ENCODE measurements at regions not wholly inside any gene's neighbourhood (a gene's known extent, or its start where the extent isn't known, plus 50 kb on each side); places are given as distances from the start of the nearest gene placed in this dataset.
A peak's percentile ranks its signal among the peaks of the same experiment; 100 is the strongest.

DNA sequence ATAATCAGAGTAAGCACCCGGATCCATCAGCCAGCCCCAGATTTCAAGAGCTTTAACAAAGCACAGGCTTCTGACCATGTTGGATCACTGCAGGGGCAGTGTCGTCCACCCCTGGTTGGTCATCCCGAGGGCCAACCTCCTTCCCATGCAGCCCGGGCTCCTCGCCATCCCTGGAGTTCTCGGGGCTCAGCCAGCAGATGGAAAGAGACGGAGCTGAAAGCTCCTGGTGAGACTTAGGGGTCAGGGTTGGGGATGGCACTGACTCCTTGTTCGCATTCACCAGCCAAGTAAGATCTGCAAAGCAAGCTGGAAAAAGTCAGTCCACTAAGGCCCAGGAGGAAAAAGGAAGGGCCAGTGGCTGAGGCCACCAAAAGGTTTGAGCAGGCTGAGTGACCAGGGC, 888.9 kb downstream of the BRD1 start:
- Mint-ChIP-seq H3K4me3 (no peak overlapping the region), H3K36me3 (peaks cover 0 to 16% (median 3%) of the 10 kb centered on the region in 3 donors), H3K27me3 (peaks cover 5 to 27% (median 9%) of the 10 kb centered on the region in 5 donors), H3K9me3 (peaks cover 4 to 33% (median 12%) of the 10 kb centered on the region in 9 donors), H3K27ac (no peak overlapping the region), H3K4me1 (peaks cover 0 to 1% (median 0%) of the 10 kb centered on the region in 4 donors)
- ATAC-seq (no peak), DNase-seq (peak in 1 of 10 donors; percentile 7)
- POLR2A ChIA-PET = no interaction called here

DNA sequence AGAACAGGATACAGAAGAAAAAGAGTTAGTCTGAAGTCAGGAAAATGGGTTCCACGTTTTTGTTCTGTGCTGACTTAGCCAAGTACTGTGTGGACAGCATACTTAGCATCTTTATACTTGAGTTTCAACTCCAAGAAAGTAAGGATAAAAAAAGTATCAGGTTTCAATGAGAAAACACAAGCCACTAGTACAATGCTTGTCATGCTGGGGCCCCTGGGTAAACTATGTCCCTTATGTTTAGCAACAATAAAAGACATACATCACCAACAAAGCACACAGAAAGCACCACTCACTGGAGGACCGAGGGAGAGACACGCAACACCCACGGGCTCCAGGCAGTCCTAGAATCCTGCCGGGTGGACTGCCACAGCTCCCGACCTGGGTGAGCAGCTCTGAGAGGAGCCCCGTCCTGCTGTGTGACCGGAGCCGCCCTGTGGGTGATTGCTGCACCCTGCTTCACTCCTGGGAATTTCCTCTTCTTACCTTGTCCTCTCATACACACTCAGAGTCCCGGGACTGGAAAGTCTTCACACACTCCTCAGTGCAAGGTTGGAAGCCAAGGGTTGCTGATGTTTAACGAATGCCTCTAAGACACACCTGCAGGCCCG, 890.5 kb downstream of the BRD1 start:
- DNase-seq (no peak), ATAC-seq (no peak)
- Mint-ChIP-seq H3K4me1 (peaks cover 0 to 1% (median 0%) of the 10 kb centered on the region in 4 donors), H3K27ac (no peak overlapping the region), H3K9me3 (peaks cover 4 to 37% (median 12%) of the 10 kb centered on the region in 9 donors), H3K4me3 (no peak overlapping the region), H3K27me3 (peaks cover 5 to 21% (median 9%) of the 10 kb centered on the region in 5 donors), H3K36me3 (peaks cover 0 to 16% (median 3%) of the 10 kb centered on the region in 3 donors)
- POLR2A ChIA-PET = no interaction called here

DNA sequence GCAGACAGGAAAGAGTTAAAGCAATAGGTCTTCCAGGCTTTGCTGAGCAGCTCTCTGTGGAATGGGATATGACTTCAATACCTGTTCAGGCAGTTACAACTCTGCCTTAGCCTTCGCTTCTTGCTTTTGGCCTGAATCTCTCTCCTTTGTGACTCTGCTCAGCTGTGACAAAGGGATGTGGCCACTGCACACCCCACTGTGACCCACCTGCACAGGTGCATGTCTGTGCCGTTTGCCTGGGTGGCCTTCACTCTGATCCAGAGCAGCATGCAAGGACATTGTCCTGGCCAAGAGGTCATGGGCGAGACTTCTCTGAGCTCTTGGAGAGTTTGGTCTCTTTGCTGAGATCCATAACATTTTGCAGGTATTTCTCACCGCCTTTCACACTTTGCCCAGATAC, 891.3 kb downstream of the BRD1 start:
- peaks cover 0 to 1% (median 0%) of the 10 kb centered on the region in 4 donors for H3K4me1 Mint-ChIP-seq
- peaks cover 4 to 37% (median 12%) of the 10 kb centered on the region in 9 donors for H3K9me3 Mint-ChIP-seq
- peaks cover 0 to 16% (median 3%) of the 10 kb centered on the region in 3 donors for H3K36me3 Mint-ChIP-seq
- peak overlapping the region in 1 of 10 donors; percentile 79 for H3K27ac Mint-ChIP-seq
- DNase-seq (peak in 1 of 10 donors; percentile 1), ATAC-seq (no peak)
- POLR2A ChIA-PET = no interaction called here
- H3K4me3 Mint-ChIP-seq = no peak overlapping the region
- H3K27me3 Mint-ChIP-seq = peaks cover 5 to 24% (median 9%) of the 10 kb centered on the region in 5 donors

DNA sequence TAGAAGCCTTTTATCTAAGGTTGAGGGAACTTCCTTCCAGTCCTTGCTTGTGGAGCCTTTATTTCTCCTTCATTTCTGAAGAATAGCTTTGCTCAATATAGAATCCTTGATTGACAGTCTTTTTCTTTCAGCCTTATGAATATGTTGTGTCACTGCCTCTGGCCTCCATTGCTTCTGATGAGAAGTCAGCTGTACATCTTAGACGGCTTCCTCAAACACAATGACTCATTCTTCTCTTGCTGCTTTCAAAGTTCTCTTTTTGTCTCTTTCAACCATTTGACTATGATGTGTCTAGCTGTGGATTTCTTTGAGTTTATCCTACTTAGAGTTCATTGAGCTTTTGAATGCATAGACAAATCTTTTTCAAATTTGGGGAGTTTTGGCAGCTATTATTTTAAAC, 893.2 kb downstream of the BRD1 start:
- H3K27ac Mint-ChIP-seq = no peak overlapping the region
- ATAC-seq = no peak
- H3K4me3 Mint-ChIP-seq = no peak overlapping the region
- POLR2A ChIA-PET = no interaction called here
- H3K36me3 Mint-ChIP-seq = peaks cover 0 to 16% (median 3%) of the 10 kb centered on the region in 3 donors
- no peaks in the 10 kb centered on the region for H3K4me1 Mint-ChIP-seq
- peaks cover 4 to 37% (median 12%) of the 10 kb centered on the region in 9 donors for H3K9me3 Mint-ChIP-seq
- H3K27me3 Mint-ChIP-seq = peaks cover 5 to 31% (median 26%) of the 10 kb centered on the region in 5 donors
- no peak for DNase-seq

DNA sequence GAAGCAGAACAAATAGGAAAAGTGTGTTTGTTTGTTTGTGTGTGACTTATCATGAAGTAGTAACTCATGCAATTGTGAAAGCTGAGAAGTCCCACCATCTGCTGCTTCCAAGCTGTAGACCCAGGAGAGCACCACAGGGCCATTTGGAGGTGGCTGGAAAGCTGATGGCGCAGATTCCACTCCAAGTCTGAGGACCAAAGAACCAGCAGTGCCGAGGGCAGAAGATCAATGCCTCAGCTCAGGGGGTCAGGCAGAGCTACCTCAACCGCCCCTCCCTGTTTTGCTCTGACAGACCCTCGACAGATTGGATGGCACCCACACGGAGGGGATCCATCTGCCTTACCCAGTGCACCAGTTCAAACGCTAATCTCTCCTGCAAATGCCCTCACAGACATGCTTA, 896.2 kb downstream of the BRD1 start:
- POLR2A ChIA-PET = no interaction called here

DNA sequence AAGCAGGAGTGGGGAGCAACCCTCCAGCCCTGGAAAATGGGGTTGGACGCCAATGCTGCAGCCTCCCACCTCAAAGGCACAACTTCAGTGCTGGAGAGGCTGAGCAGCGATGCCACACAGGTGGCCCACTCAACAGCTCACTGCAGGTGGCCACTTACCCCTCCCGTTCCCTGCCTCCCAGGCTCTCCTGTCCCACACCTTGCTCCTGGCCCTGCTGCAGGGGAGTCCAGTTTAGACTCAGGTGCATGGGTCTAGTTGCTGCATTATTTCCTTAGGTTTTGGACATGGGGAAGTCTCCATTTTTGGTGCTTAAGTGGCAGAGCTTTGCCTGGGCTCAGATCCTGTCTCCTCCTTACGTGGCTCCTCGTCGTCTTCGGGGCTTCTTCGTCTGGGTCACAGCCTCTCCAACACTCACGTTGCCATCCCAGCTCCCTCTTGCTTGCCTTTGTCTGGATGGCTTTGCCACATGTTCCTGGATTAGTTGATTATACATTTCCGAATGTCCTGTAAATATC, 898.3 kb downstream of the BRD1 start:
- DNase-seq (peak in 1 of 10 donors; percentile 5), ATAC-seq (no peak)
- no peak overlapping the region for H3K4me3 Mint-ChIP-seq
- H3K36me3 Mint-ChIP-seq = peaks cover 0 to 6% (median 0%) of the 10 kb centered on the region in 3 donors
- peaks cover 0 to 10% (median 2%) of the 10 kb centered on the region in 9 donors for H3K9me3 Mint-ChIP-seq
- peaks cover 2 to 51% (median 29%) of the 10 kb centered on the region in 5 donors for H3K27me3 Mint-ChIP-seq
- POLR2A ChIA-PET = no interaction called here
- peaks cover 0 to 2% (median 0%) of the 10 kb centered on the region in 4 donors for H3K4me1 Mint-ChIP-seq
- H3K27ac Mint-ChIP-seq = no peak overlapping the region

More for the DNA sequence above, 896.2 kb downstream of the BRD1 start:
- peaks cover 2 to 37% (median 21%) of the 10 kb centered on the region in 5 donors for H3K27me3 Mint-ChIP-seq
- H3K27ac Mint-ChIP-seq = peak overlapping the region in 1 of 10 donors; percentile 71
- ATAC-seq (no peak), DNase-seq (peak in 1 of 10 donors; percentile 10)
- H3K4me1 Mint-ChIP-seq = peaks cover 0 to 2% (median 0%) of the 10 kb centered on the region in 4 donors
- H3K4me3 Mint-ChIP-seq = no peak overlapping the region
- peaks cover 0 to 16% (median 3%) of the 10 kb centered on the region in 3 donors for H3K36me3 Mint-ChIP-seq
- H3K9me3 Mint-ChIP-seq = peaks cover 2 to 31% (median 11%) of the 10 kb centered on the region in 9 donors

DNA sequence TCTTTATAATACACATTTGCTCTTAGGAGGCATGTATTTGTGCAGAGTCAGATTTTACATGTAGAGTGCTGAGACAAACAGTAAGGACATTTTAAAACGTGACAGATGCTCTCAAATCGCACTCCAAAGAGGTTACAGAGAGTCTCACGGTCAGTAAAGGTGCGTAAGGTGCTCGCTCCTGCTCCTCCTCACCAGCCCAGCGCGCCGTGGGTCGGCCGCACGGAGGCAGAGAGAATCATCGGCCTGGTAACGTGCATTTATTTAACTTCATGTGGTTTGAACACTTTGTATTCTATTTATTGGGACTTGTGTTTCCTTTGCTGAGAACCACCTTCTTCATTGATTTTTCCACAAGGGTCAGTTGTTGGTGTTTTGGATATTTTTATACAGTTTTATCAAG, 900.1 kb downstream of the BRD1 start:
- no peak for DNase-seq
- POLR2A ChIA-PET = no interaction called here
- Mint-ChIP-seq H3K9me3 (no peaks in the 10 kb centered on the region), H3K27ac (no peak overlapping the region), H3K4me1 (peaks cover 0 to 2% (median 0%) of the 10 kb centered on the region in 4 donors), H3K27me3 (peaks cover 3 to 68% (median 40%) of the 10 kb centered on the region in 5 donors), H3K36me3 (no peaks in the 10 kb centered on the region), H3K4me3 (no peak overlapping the region)
- ATAC-seq = no peak

DNA sequence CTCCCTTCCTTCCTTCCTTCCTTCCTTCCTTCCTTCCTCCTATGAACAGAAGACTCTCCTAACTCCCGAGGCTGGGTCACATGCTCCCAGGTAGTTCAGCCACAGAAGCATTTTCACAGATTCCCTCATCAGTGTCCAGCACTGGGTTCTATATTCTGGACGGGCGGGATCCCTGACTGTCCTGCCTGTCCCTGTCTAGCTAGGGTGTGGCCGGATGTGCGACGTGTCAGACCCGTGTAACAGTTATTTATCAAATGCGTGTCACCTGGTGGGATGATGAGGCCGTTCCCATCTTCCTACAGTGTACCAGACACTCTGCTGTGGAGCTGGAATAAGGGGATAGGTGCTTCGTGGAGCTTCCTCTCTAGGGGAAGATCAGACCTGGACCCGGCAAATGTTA, 901.0 kb downstream of the BRD1 start:
- no peak for ATAC-seq
- Mint-ChIP-seq H3K9me3 (no peaks in the 10 kb centered on the region), H3K4me1 (peaks cover 0 to 2% (median 0%) of the 10 kb centered on the region in 4 donors), H3K4me3 (no peak overlapping the region), H3K27ac (no peak overlapping the region), H3K27me3 (peaks cover 6 to 78% (median 43%) of the 10 kb centered on the region in 5 donors), H3K36me3 (no peaks in the 10 kb centered on the region)
- DNase-seq = peak in 1 of 10 donors; percentile 0
- POLR2A ChIA-PET = no interaction called here

DNA sequence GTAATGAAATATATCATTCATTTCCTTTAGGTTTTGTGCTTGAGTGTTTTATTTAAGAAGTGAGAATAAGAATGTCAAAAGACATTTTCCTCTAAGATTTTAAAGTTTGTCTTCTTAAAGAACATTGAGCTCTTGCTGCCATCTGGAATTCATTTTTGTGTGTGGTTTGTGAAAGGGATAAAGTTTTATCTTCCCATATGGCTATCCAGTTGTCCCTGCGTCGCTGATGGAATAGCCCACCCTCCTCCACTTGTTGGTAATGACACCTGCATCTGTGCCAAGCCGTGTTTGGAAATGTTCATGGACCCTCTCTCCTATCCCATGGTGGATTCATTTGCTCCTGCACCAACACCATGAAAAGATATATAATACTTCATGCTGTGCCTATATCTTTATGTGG, 901.5 kb downstream of the BRD1 start:
- H3K4me1 Mint-ChIP-seq = peaks cover 0 to 2% (median 0%) of the 10 kb centered on the region in 4 donors
- H3K36me3 Mint-ChIP-seq = no peaks in the 10 kb centered on the region
- ATAC-seq (no peak), DNase-seq (no peak)
- peaks cover 7 to 81% (median 41%) of the 10 kb centered on the region in 5 donors for H3K27me3 Mint-ChIP-seq
- POLR2A ChIA-PET = no interaction called here
- H3K4me3 Mint-ChIP-seq = no peak overlapping the region
- no peak overlapping the region for H3K27ac Mint-ChIP-seq
- no peaks in the 10 kb centered on the region for H3K9me3 Mint-ChIP-seq

DNA sequence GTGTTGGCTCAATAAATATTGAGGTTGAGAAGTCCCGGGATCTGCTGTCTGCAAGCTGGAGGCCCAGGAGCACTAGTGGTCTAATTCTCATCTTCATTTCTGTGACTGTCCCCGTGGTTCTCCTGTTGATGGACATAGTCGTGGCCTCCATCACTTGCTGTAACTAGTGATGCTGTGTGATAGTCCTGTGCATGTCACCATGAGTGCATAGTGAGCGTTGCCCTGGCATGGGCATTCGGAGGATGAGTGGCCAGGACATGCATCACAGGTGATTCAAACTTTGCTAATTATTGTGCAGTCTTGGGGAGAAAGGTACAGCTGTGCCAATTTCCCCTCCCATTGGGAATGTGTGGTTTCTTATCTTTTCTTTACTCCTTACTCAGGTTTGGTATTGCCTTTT, 902.2 kb downstream of the BRD1 start:
- Mint-ChIP-seq H3K4me1 (peaks cover 0 to 2% (median 0%) of the 10 kb centered on the region in 4 donors), H3K36me3 (no peaks in the 10 kb centered on the region), H3K27me3 (peaks cover 8 to 81% (median 40%) of the 10 kb centered on the region in 5 donors), H3K4me3 (no peak overlapping the region), H3K9me3 (no peaks in the 10 kb centered on the region), H3K27ac (no peak overlapping the region)
- DNase-seq (peak in 1 of 10 donors; percentile 1), ATAC-seq (no peak)
- POLR2A ChIA-PET = no interaction called here

DNA sequence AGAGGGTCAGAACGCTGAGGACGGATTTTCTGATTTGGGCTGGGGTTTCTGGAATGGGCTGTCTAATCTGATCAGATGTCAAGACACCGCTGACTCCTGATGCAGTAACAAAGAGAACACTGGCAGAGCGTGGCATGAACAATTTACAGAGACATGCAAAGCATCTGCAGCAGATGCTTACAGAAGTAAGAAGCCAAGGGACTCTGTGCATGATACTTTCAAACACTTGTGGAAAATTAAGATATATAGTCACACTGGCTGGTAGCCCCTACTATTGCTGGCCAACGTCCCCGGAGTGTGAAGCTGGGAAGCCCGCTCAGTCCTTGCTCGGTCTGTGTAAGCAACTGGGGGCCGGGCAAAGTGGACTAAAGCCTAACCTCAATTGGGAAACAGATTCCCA, 903.7 kb downstream of the BRD1 start:
- Mint-ChIP-seq H3K9me3 (no peaks in the 10 kb centered on the region), H3K27ac (no peak overlapping the region), H3K4me1 (no peaks in the 10 kb centered on the region), H3K27me3 (peaks cover 11 to 75% (median 48%) of the 10 kb centered on the region in 5 donors), H3K36me3 (no peaks in the 10 kb centered on the region), H3K4me3 (no peak overlapping the region)
- POLR2A ChIA-PET = no interaction called here
- no peak for ATAC-seq
- DNase-seq = peak in 1 of 10 donors; percentile 0

DNA sequence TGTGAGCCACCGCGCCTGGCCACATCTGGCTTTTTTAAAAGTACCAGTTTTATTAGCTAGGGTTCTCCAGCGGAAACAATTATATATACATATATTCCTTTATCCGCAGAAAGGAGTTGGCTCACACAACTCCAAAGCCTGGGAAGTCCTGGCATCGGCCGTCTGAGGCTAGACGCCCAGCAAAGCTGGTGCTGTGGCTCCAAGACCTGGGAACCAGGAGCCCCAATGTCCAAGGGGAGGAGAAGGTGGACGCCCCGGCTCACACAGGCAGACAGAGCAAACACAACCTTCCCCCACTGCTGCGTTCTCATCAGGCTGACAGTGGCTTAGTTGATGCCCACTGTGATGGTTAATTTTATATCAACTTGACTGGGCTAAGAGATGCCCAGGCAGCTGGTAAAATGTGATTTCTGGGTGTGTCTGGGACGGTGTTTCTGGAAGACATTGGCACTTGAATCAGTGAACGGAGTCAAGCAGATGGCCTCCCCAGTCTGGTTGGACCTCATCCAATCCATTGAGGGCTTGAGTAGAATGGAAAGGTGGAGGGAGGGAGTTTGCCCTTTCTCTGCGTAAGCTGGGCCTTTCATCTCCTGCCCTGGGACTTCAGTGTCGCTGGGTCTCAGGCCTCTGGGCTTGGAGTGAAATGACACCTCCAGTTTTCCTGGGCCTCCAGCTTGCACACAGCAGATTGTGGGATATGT, 904.4 kb downstream of the BRD1 start:
- H3K9me3 Mint-ChIP-seq = no peaks in the 10 kb centered on the region
- peaks cover 17 to 76% (median 54%) of the 10 kb centered on the region in 5 donors for H3K27me3 Mint-ChIP-seq
- no peaks in the 10 kb centered on the region for H3K36me3 Mint-ChIP-seq
- POLR2A ChIA-PET = no interaction called here
- no peaks in the 10 kb centered on the region for H3K4me1 Mint-ChIP-seq
- no peak overlapping the region for H3K27ac Mint-ChIP-seq
- DNase-seq (peak in 1 of 10 donors; percentile 5), ATAC-seq (no peak)
- H3K4me3 Mint-ChIP-seq = no peak overlapping the region

DNA sequence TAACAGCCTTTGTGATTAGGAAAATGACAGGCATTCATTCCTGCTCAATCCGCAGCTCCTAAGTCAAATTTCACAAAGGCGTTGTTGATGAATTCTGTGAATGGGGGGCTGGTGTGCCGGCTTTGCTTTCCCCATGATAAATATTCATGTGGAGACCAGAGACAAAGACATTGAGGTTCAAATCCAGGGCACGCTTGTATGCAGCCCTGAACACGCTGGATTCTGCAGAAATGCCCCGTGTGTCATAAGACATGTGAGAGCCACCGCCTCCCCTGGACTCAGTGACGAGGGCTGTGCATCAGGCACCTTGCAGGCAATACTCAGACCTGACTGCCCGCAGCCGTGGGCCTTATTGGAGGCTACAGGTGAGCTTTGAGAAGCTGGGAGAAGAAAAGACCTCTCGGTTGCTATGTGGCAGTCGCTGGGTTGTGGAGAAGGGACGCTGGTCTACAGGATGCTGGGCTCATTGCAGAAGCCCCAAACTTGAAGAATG, 906.2 kb downstream of the BRD1 start:
- peaks cover 21 to 83% (median 56%) of the 10 kb centered on the region in 5 donors for H3K27me3 Mint-ChIP-seq
- POLR2A ChIA-PET = no interaction called here
- H3K9me3 Mint-ChIP-seq = no peaks in the 10 kb centered on the region
- H3K4me1 Mint-ChIP-seq = no peaks in the 10 kb centered on the region
- DNase-seq = peak in 1 of 10 donors; percentile 14
- H3K36me3 Mint-ChIP-seq = no peaks in the 10 kb centered on the region
- no peak overlapping the region for H3K27ac Mint-ChIP-seq
- H3K4me3 Mint-ChIP-seq = no peak overlapping the region
- ATAC-seq = no peak

All from naive thymus-derived CD8-positive, alpha-beta T cell (primary cell).